ENCODE measurements at regions not wholly inside any gene's neighbourhood (a gene's known extent, or its start where the extent isn't known, plus 50 kb on each side); places are given as distances from the start of the nearest gene placed in this dataset.
"Not testable (repeated sequence)": the region's sequence is repeated elsewhere in the genome, so short reads cannot be mapped to it uniquely, and the experiment has no call there.

- no peak overlapping the region for H3K4me3 ChIP-seq (ENCODE audit: low read depth, low read length)
- TF ChIP-seq CTCF (IDR thresholded peaks at IDR 0.05; ENCODE audit: low read depth, low read length): no peak
Observed at GRCh38 chr4:3875466-3875865, 109.3 kb downstream of the ADRA2C start.

- H3K4me3 ChIP-seq (ENCODE audit: low read depth, low read length): not testable (repeated sequence)
Observed at GRCh38 chr4:3876057-3876845, 110.1 kb downstream of the ADRA2C start.

DNA sequence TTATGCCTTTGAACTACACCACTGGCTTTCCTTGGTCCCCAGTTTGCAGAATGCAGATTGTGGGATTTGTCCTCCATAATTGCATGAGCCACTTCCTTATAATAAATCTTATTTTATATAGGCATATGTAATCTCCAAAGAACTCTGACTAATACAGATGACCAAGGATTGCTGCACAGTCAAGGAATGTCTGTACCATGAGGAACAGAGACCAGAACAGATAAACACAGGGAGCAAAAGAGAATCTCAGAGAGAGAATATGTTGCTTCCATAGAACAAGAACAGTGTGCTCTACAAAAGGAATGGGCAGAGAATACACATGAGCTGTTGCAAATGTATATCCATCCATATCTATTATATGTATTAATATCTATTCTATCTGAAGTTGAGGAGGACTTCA, 111.1 kb downstream of the ADRA2C start:
- no peak for TF ChIP-seq CTCF (IDR thresholded peaks at IDR 0.05; ENCODE audit: low read depth, low read length)
- no peak overlapping the region for H3K4me3 ChIP-seq (ENCODE audit: low read depth, low read length)

DNA sequence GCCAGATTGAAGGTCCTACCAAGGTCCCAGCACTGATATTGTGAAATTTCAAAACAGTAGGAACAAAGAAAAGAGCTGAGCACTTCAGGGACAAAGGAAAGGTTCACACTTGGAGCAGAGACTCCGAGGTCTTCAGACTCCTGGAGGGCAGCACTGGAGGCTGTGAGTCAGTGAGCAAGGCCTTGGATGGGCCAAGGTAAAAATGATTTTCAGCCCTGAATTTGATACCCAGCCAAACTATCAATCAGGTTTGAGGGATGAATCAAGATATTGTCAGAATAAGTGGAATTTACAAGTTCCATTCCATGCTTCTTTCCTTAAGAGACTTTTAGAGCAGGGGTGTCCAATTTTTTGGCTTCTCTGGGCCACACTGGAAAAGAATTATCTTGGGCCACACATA, 111.7 kb downstream of the ADRA2C start:
- TF ChIP-seq CTCF (IDR thresholded peaks at IDR 0.05; ENCODE audit: low read depth, low read length): no peak
- no peak overlapping the region for H3K4me3 ChIP-seq (ENCODE audit: low read depth, low read length)

GRCh38 chr4:3878678-3879077, 112.5 kb downstream of the ADRA2C start:
- no peak overlapping the region for H3K4me3 ChIP-seq (ENCODE audit: low read depth, low read length)
- TF ChIP-seq CTCF (IDR thresholded peaks at IDR 0.05; ENCODE audit: low read depth, low read length): no peak

DNA sequence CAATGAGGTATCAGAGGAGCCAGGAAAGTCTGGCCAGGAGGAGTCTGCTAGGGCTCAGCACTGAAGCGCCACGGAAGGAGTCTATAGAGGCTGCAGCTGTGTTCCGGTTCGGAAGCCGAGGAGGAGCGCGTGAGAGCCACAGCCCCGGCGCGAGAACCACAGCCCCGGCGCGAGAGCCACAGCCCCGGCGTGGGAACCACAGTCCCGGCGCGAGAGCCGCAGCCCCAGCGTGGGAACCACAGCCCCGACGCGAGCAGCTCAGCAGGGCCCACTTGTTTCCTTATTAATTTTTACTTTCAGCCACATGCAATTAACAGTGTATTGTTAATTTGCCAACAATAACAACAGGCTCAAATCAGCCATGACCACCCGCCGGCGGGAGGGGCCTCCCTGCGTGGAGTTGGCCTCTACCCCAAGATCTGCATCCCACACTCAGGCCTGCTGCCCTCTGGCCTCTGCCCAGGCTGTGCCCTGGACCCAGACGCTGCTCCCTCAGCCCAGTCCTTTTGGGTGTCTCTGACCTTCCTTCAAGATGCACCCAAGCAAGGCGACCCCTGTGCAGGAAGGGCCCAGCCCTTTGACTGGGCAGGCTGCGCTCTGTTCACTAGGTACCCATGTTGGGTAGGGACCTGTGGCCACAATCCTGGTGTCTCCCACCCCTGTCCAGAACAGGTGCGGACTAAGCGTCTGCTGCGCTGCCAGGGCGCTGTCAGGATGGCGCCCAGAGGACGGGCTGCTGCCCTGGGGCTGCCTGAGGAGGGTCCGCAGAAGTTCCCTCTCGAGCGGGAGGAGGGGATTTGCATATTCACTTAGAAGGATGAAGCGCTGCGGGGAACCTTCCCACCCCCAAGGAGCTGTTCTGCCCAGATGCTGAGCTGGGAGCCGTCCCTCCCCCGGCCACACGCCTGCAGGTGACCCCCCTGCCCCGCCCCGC, 113.8 kb downstream of the ADRA2C start:
- TF ChIP-seq CTCF (IDR thresholded peaks at IDR 0.05; ENCODE audit: low read depth, low read length): no peak
- no peak overlapping the region for H3K4me3 ChIP-seq (ENCODE audit: low read depth, low read length)

- H3K4me3 ChIP-seq (ENCODE audit: low read depth, low read length): no peak overlapping the region
- TF ChIP-seq CTCF (IDR thresholded peaks at IDR 0.05; ENCODE audit: low read depth, low read length): peak; percentile 50
Observed at GRCh38 chr4:3880615-3881120, 114.5 kb downstream of the ADRA2C start.

GRCh38 chr4:3882316-3882885, 116.2 kb downstream of the ADRA2C start:
- not testable (repeated sequence) for H3K4me3 ChIP-seq (ENCODE audit: low read depth, low read length)

- not testable (repeated sequence) for H3K4me3 ChIP-seq (ENCODE audit: low read depth, low read length)
Observed at GRCh38 chr4:3884261-3884660, 118.1 kb downstream of the ADRA2C start.

- not testable (repeated sequence) for H3K4me3 ChIP-seq (ENCODE audit: low read depth, low read length)
Observed at GRCh38 chr4:3893590-3893989, 127.4 kb downstream of the ADRA2C start.

DNA sequence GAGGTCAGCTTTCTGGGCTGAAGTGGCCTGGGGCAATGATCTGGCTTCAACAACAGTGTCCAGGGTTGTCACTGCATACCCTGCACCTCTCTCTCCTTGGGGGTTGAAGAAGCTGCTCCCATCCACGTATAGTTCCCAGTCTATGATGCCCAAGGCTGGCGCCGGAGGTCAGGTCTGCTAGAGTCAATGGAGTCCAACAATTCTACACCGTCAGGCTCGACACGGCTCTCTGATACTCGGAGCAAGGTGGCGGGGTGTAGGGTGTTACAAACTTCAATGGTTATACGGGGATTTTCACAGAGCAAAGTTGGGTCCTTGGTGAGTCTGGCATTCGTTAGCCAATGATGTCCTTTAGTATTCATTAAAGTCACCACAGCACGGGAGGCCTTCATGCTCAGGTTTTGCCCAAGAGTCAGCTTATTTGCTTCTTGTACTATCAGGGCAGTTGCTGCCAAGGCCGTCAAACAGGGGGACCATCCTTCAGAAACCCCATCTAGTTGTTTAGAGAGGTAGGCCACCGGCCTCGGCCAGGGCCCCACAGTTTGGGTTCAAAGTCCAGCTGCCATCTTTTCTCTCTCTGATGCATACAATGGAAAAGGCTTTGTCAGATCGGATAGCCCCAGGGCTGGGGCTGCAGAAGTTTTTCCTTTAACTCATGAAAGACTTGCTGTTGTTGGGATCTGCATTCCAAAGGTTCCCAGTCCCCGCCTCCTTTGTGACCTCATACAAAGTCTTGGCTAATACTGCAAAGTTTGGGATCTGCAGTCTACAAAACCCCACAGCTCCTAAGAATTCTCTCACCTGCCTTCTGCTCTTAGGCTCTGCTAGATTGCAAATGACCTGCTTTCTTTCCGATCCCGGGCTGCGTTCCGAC, 128.1 kb downstream of the ADRA2C start:
- H3K4me3 ChIP-seq (ENCODE audit: low read depth, low read length): not testable (repeated sequence)

Measured in WI38 (cell line).